ENCODE measurements at regions not wholly inside any gene's neighbourhood (a gene's known extent, or its start where the extent isn't known, plus 50 kb on each side); places are given as distances from the start of the nearest gene placed in this dataset.

GRCh38 chrX:45771114-45771513 is 570.4 kb upstream of the DIPK2B start:
- Mint-ChIP-seq H3K4me3 (peak overlapping the region; percentile 41), H3K9me3 (peaks cover 19% of the 10 kb centered on the region), H3K4me1 (peaks cover 63% of the 10 kb centered on the region), H3K27ac (peak overlapping the region; percentile 64), H3K36me3 (ENCODE audit: low read depth) (peaks cover 5% of the 10 kb centered on the region), H3K27me3 (ENCODE audit: low read depth, poor library complexity) (no peaks in the 10 kb centered on the region)
- DNase-seq = no peak
- no peak for TF ChIP-seq CTCF (IDR thresholded peaks at IDR 0.05)

- peak overlapping the region; percentile 72 for H3K4me3 Mint-ChIP-seq
- DNase-seq = peak; percentile 13
- no peak for TF ChIP-seq CTCF (IDR thresholded peaks at IDR 0.05)
- peak overlapping the region; percentile 95 for H3K27ac Mint-ChIP-seq
- peaks cover 19% of the 10 kb centered on the region for H3K9me3 Mint-ChIP-seq
- peaks cover 65% of the 10 kb centered on the region for H3K4me1 Mint-ChIP-seq
- no peaks in the 10 kb centered on the region for H3K27me3 Mint-ChIP-seq (ENCODE audit: low read depth, poor library complexity)
- peaks cover 5% of the 10 kb centered on the region for H3K36me3 Mint-ChIP-seq (ENCODE audit: low read depth)
Measured at GRCh38 chrX:45769761-45770582, 569.3 kb upstream of the DIPK2B start.

- Mint-ChIP-seq H3K4me1 (peaks cover 64% of the 10 kb centered on the region), H3K36me3 (ENCODE audit: low read depth) (peaks cover 5% of the 10 kb centered on the region), H3K27ac (no peak overlapping the region), H3K4me3 (peak overlapping the region; percentile 72), H3K9me3 (peaks cover 15% of the 10 kb centered on the region), H3K27me3 (ENCODE audit: low read depth, poor library complexity) (no peaks in the 10 kb centered on the region)
- DNase-seq = no peak
- no peak for TF ChIP-seq CTCF (IDR thresholded peaks at IDR 0.05)
Measured at GRCh38 chrX:45768666-45769236, 568.1 kb upstream of the DIPK2B start.

DNA sequence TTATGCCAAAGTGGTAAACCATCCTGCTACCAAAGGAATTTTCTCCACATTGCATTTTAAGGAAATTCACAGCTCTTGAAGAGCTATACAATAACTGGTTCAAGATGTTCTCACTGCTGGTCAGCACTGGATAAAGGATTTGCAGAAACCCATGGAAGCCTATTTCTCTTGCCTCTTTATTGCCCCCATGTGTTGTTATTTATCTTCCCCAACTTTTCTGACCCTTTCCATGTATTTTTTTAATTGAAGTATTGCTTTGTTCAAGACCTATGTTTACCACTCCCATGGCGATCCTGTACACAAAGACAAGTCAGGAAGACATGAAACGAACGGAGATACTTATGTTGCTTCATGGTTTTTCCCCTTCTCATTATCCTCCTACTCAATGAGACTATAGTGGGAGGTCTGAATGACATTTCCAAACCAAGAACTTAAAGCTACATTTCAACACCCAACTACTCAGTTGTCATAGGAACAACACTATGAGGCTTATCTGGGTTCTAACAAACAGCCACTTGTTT is 566.4 kb upstream of the DIPK2B start:
- H3K36me3 Mint-ChIP-seq (ENCODE audit: low read depth) = peaks cover 6% of the 10 kb centered on the region
- peaks cover 61% of the 10 kb centered on the region for H3K4me1 Mint-ChIP-seq
- no peak for TF ChIP-seq CTCF (IDR thresholded peaks at IDR 0.05)
- no peak for DNase-seq
- no peaks in the 10 kb centered on the region for H3K27me3 Mint-ChIP-seq (ENCODE audit: low read depth, poor library complexity)
- peaks cover 10% of the 10 kb centered on the region for H3K9me3 Mint-ChIP-seq
- no peak overlapping the region for H3K27ac Mint-ChIP-seq
- peak overlapping the region; percentile 32 for H3K4me3 Mint-ChIP-seq

DNA sequence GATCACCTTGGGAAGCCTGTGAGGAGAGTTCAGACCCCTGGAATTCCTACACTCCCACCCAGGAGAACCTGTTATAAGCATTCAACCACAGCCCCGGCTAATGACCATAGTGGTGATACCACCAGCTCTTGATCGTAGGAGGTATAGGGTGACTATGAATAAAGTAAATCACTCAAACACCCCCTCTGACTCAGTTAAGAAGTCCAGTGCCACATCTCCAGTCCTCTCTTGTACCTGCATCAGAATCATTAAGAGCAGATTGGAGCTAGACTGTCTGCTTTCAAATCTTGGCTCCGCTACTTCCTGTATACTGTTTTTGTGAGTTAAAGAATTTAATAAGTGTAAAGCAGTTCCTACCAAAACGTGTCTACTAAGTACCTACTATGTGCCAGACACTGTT is 565.1 kb upstream of the DIPK2B start:
- Mint-ChIP-seq H3K36me3 (ENCODE audit: low read depth) (peaks cover 9% of the 10 kb centered on the region), H3K27ac (no peak overlapping the region), H3K27me3 (ENCODE audit: low read depth, poor library complexity) (no peaks in the 10 kb centered on the region), H3K4me3 (no peak overlapping the region), H3K4me1 (peaks cover 61% of the 10 kb centered on the region), H3K9me3 (peaks cover 5% of the 10 kb centered on the region)
- no peak for DNase-seq
- TF ChIP-seq CTCF (IDR thresholded peaks at IDR 0.05) = no peak
